ENCODE measurements at regions not wholly inside any gene's neighbourhood (a gene's known extent, or its start where the extent isn't known, plus 50 kb on each side); places are given as distances from the start of the nearest gene placed in this dataset.

DNA sequence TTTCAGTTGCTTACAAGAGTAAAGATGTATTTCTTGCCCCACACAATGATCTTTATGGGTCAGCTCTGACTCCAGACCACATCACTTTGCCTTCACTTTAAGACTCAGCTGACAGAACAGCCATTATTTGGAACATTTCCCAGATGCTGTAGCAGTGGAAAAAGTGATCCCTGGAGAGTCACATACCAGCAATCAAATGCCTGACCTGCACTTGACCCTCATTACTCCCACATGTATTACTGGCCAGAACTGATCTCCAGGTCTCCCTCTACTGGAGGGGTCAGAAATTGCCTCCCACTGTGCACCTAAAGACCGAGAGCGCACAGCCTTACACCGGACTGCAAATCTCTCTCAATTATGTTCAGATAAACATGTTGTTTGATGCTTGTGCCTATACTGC is 88.6 kb upstream of the ZNF385D start:
- no peak for TF ChIP-seq PAX5 (IDR thresholded peaks at IDR 0.05; ENCODE audit: insufficient read depth, low read length, severe bottlenecking)
- no peak for TF ChIP-seq POLR2A (IDR thresholded peaks at IDR 0.05; ENCODE audit: low read depth, low read length)
- TF ChIP-seq POU2F2 (IDR thresholded peaks at IDR 0.05; ENCODE audit: low read depth, low read length), result no peak
- no peak for TF ChIP-seq TAF1 (IDR thresholded peaks at IDR 0.05; ENCODE audit: low read depth, low read length)
- no peak for TF ChIP-seq POLR2AphosphoS5 (IDR thresholded peaks at IDR 0.05; ENCODE audit: low read depth, low read length)
- TF ChIP-seq SPI1 (IDR thresholded peaks at IDR 0.05; ENCODE audit: low read depth, low read length), result no peak
- FAIRE-seq (no peak), DNase-seq (ENCODE audit: insufficient read length, low spot score) (no peak)

GRCh38 chr3:21847005-21847404 is 96.0 kb upstream of the ZNF385D start:
- no peak for DNase-seq (ENCODE audit: insufficient read length, low spot score)
- FAIRE-seq, result no peak
- no peak for TF ChIP-seq TAF1 (IDR thresholded peaks at IDR 0.05; ENCODE audit: low read depth, low read length)
- no peak for TF ChIP-seq PAX5 (IDR thresholded peaks at IDR 0.05; ENCODE audit: insufficient read depth, low read length, severe bottlenecking)
- no peak for TF ChIP-seq POU2F2 (IDR thresholded peaks at IDR 0.05; ENCODE audit: low read depth, low read length)
- TF ChIP-seq SPI1 (IDR thresholded peaks at IDR 0.05; ENCODE audit: low read depth, low read length), result no peak
- TF ChIP-seq POLR2A (IDR thresholded peaks at IDR 0.05; ENCODE audit: low read depth, low read length), result no peak
- TF ChIP-seq POLR2AphosphoS5 (IDR thresholded peaks at IDR 0.05; ENCODE audit: low read depth, low read length), result no peak

GRCh38 chr3:21859124-21860081 is 108.4 kb upstream of the ZNF385D start:
- no peak for TF ChIP-seq POLR2A (IDR thresholded peaks at IDR 0.05; ENCODE audit: low read depth, low read length)
- no peak for TF ChIP-seq TAF1 (IDR thresholded peaks at IDR 0.05; ENCODE audit: low read depth, low read length)
- TF ChIP-seq SPI1 (IDR thresholded peaks at IDR 0.05; ENCODE audit: low read depth, low read length), result no peak
- TF ChIP-seq POU2F2 (IDR thresholded peaks at IDR 0.05; ENCODE audit: low read depth, low read length), result no peak
- no peak for TF ChIP-seq POLR2AphosphoS5 (IDR thresholded peaks at IDR 0.05; ENCODE audit: low read depth, low read length)
- TF ChIP-seq PAX5 (IDR thresholded peaks at IDR 0.05; ENCODE audit: insufficient read depth, low read length, severe bottlenecking), result no peak
- no peak for DNase-seq (ENCODE audit: insufficient read length, low spot score)
- no peak for FAIRE-seq

DNA sequence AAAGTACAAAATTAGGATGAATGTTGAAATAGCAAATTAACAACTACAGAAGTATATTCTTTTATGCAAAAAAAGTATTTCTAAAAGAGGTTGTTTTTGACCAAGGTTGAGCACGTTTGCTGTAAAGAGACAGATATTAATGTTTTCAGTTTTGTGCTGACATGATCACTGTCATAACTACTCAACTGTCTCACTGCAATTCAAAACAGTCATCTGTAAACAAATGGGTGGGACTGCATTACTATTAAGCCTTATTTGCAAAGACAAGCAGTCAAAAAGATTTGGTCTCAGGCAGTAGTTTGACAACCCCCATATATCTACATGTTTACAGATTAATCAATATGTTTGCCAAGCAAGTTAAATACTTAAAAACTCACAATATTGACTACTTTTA is 109.1 kb upstream of the ZNF385D start:
- no peak for FAIRE-seq
- DNase-seq (ENCODE audit: insufficient read length, low spot score), result no peak
- TF ChIP-seq SPI1 (IDR thresholded peaks at IDR 0.05; ENCODE audit: low read depth, low read length) (no peak), POLR2AphosphoS5 (IDR thresholded peaks at IDR 0.05; ENCODE audit: low read depth, low read length) (no peak), PAX5 (IDR thresholded peaks at IDR 0.05; ENCODE audit: insufficient read depth, low read length, severe bottlenecking) (no peak), TAF1 (IDR thresholded peaks at IDR 0.05; ENCODE audit: low read depth, low read length) (no peak), POLR2A (IDR thresholded peaks at IDR 0.05; ENCODE audit: low read depth, low read length) (no peak), POU2F2 (IDR thresholded peaks at IDR 0.05; ENCODE audit: low read depth, low read length) (no peak)

DNA sequence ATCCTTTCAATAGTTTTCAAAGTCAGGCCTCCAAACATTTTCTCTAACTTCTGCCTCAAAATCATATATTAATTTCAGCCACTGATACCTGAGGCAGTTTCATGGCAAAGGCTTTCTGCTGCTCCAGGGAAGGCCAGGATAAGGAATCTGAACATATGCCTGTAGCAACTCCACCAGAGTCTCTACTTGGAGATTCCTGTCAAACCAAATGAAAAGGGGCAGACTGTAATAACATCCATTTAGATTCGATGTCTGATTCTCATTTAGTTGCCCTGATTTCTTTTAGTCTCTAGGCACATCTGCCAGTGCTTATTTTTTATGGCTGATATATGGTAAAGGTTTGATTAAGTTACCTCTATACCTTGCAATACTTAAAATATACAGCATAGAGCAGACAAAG is 109.6 kb upstream of the ZNF385D start:
- FAIRE-seq (no peak), DNase-seq (ENCODE audit: insufficient read length, low spot score) (no peak)
- TF ChIP-seq TAF1 (IDR thresholded peaks at IDR 0.05; ENCODE audit: low read depth, low read length), result no peak
- TF ChIP-seq POLR2A (IDR thresholded peaks at IDR 0.05; ENCODE audit: low read depth, low read length), result no peak
- TF ChIP-seq POLR2AphosphoS5 (IDR thresholded peaks at IDR 0.05; ENCODE audit: low read depth, low read length), result no peak
- no peak for TF ChIP-seq POU2F2 (IDR thresholded peaks at IDR 0.05; ENCODE audit: low read depth, low read length)
- no peak for TF ChIP-seq PAX5 (IDR thresholded peaks at IDR 0.05; ENCODE audit: insufficient read depth, low read length, severe bottlenecking)
- no peak for TF ChIP-seq SPI1 (IDR thresholded peaks at IDR 0.05; ENCODE audit: low read depth, low read length)

DNA sequence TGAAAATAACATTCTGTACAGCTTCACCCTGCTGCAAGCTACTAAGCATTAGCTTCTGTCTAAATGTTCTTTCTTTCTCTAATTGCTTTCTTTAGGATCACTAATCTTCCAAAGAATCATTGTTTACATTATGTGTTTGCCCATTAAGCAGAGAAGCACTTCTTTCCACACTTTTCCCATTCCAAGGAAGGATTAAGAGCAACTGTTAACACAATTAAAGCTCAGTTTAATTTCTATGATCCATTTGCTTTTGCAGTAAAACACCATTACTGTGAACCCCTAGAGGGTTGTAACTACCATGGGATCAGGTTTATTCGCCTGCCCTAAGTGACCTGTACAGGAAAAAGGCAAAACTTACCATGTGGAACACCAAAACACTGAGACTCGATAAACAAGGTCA is 125.8 kb upstream of the ZNF385D start:
- no peak for DNase-seq (ENCODE audit: insufficient read length, low spot score)
- no peak for FAIRE-seq
- TF ChIP-seq PAX5 (IDR thresholded peaks at IDR 0.05; ENCODE audit: insufficient read depth, low read length, severe bottlenecking) (no peak), SPI1 (IDR thresholded peaks at IDR 0.05; ENCODE audit: low read depth, low read length) (no peak), TAF1 (IDR thresholded peaks at IDR 0.05; ENCODE audit: low read depth, low read length) (no peak)

- TF ChIP-seq TAF1 (IDR thresholded peaks at IDR 0.05; ENCODE audit: low read depth, low read length), result no peak
- TF ChIP-seq POU2F2 (IDR thresholded peaks at IDR 0.05; ENCODE audit: low read depth, low read length), result no peak
- TF ChIP-seq POLR2A (IDR thresholded peaks at IDR 0.05; ENCODE audit: low read depth, low read length), result no peak
- TF ChIP-seq POLR2AphosphoS5 (IDR thresholded peaks at IDR 0.05; ENCODE audit: low read depth, low read length), result no peak
- TF ChIP-seq PAX5 (IDR thresholded peaks at IDR 0.05; ENCODE audit: insufficient read depth, low read length, severe bottlenecking), result no peak
- FAIRE-seq, result no peak
- no peak for DNase-seq (ENCODE audit: insufficient read length, low spot score)
Measured at GRCh38 chr3:21877214-21877754, 126.3 kb upstream of the ZNF385D start.

GRCh38 chr3:21879184-21879886 is 128.3 kb upstream of the ZNF385D start:
- DNase-seq (ENCODE audit: insufficient read length, low spot score) (no peak), FAIRE-seq (no peak)
- TF ChIP-seq POU2F2 (IDR thresholded peaks at IDR 0.05; ENCODE audit: low read depth, low read length) (no peak), TAF1 (IDR thresholded peaks at IDR 0.05; ENCODE audit: low read depth, low read length) (no peak), SPI1 (IDR thresholded peaks at IDR 0.05; ENCODE audit: low read depth, low read length) (no peak)

- FAIRE-seq, result no peak
- DNase-seq (ENCODE audit: insufficient read length, low spot score), result no peak
- no peak for TF ChIP-seq POLR2A (IDR thresholded peaks at IDR 0.05; ENCODE audit: low read depth, low read length)
- TF ChIP-seq TAF1 (IDR thresholded peaks at IDR 0.05; ENCODE audit: low read depth, low read length), result no peak
- TF ChIP-seq POU2F2 (IDR thresholded peaks at IDR 0.05; ENCODE audit: low read depth, low read length), result no peak
- TF ChIP-seq PAX5 (IDR thresholded peaks at IDR 0.05; ENCODE audit: insufficient read depth, low read length, severe bottlenecking), result no peak
- no peak for TF ChIP-seq SPI1 (IDR thresholded peaks at IDR 0.05; ENCODE audit: low read depth, low read length)
- no peak for TF ChIP-seq POLR2AphosphoS5 (IDR thresholded peaks at IDR 0.05; ENCODE audit: low read depth, low read length)
Measured at GRCh38 chr3:21888656-21889055, 137.6 kb upstream of the ZNF385D start.

Data from GM12891 (cell line).